Loucy (cell line): ENCODE measurements at regions not wholly inside any gene's neighbourhood (a gene's known extent, or its start where the extent isn't known, plus 50 kb on each side); places are given as distances from the start of the nearest gene placed in this dataset.

ENCODE experiments used
- H2AFZ ChIP-seq: fragments of 200-600 bp; sonication (generic); 2 replicates; pipeline ENCODE4 v1.6.0; 2016; ENCODE audit warnings: antibody characterized with exemption, mild to moderate bottlenecking, low read length, moderate library complexity
- H3F3A ChIP-seq: fragments of 200-600 bp; 2 replicates; pipeline ENCODE4 v1.6.0; 2016; ENCODE audit warnings: antibody characterized with exemption, low read depth, mild to moderate bottlenecking
- H3K27me3 ChIP-seq: fragments of 200-600 bp; sonication (generic); 2 replicates; pipeline ENCODE4 v1.6.1; 2014; ENCODE audit warnings: low read length, mild to moderate bottlenecking; ENCODE audit not compliant: insufficient read depth, poor library complexity, severe bottlenecking
- H3K36me3 ChIP-seq: fragments of 200-600 bp; sonication (generic); 2 replicates; pipeline ENCODE4 v1.6.1; 2016; ENCODE audit warnings: low read length; ENCODE audit not compliant: insufficient read depth
- H3K4me1 ChIP-seq: fragments of 200-600 bp; sonication (generic); 2 replicates; pipeline ENCODE4 v1.5.1; 2014; ENCODE audit warnings: low read length, mild to moderate bottlenecking; ENCODE audit not compliant: insufficient read depth, poor library complexity, severe bottlenecking
- H3K4me2 ChIP-seq: fragments of 200-600 bp; sonication (generic); 2 replicates; pipeline ENCODE4 v1.6.0; 2014; ENCODE audit warnings: antibody characterized with exemption, low read length, low read depth, mild to moderate bottlenecking; ENCODE audit not compliant: poor library complexity, severe bottlenecking
- H3K4me3 ChIP-seq: fragments of 200-600 bp; sonication (generic); 2 replicates; pipeline ENCODE4 v1.5.1; 2014; ENCODE audit warnings: low read length, mild to moderate bottlenecking, mixed read lengths; ENCODE audit not compliant: poor library complexity, severe bottlenecking
- H3K79me2 ChIP-seq: fragments of 200-600 bp; sonication (generic); 2 replicates; pipeline ENCODE4 v1.6.1; 2014; ENCODE audit warnings: low read length; ENCODE audit not compliant: insufficient read depth
- H3K9ac ChIP-seq: fragments of 200-600 bp; sonication (generic); 2 replicates; pipeline ENCODE4 v1.6.0; 2014; ENCODE audit warnings: mild to moderate bottlenecking, low read depth, low read length, moderate library complexity; ENCODE audit not compliant: poor library complexity, severe bottlenecking
- H3K9me2 ChIP-seq: fragments of 200-600 bp; sonication (generic); replicated peaks from 2 replicates; pipeline ENCODE4 v1.6.1; 2016; ENCODE audit warnings: low read depth, low read length, mixed read lengths
- H3K9me3 ChIP-seq: fragments of 200-600 bp; sonication (generic); 2 replicates; pipeline ENCODE4 v1.6.1; 2014; ENCODE audit warnings: mild to moderate bottlenecking, antibody characterized with exemption, low read length, low read depth; ENCODE audit not compliant: insufficient read depth
- H4K20me1 ChIP-seq: fragments of 200-600 bp; sonication (generic); 2 replicates; pipeline ENCODE4 v1.6.0; 2014; ENCODE audit warnings: antibody characterized with exemption, low read length, mild to moderate bottlenecking; ENCODE audit not compliant: insufficient read depth, poor library complexity, severe bottlenecking
- EZH2phosphoT487 ChIP-seq: fragments of 200-600 bp; IDR thresholded peaks from 2 replicates; pipeline ENCODE4 v1.6.1; 2018; ENCODE audit warnings: antibody characterized with exemption, mild to moderate bottlenecking, moderate library complexity, borderline replicate concordance
- TF ChIP-seq, protein P1 (sequence below): fragments of 200-600 bp; sonication (generic); conservative IDR thresholded peaks from 2 replicates; pipeline ENCODE4 v1.5.1; 2014; ENCODE audit warnings: mild to moderate bottlenecking, antibody characterized with exemption, low read length

DNA sequence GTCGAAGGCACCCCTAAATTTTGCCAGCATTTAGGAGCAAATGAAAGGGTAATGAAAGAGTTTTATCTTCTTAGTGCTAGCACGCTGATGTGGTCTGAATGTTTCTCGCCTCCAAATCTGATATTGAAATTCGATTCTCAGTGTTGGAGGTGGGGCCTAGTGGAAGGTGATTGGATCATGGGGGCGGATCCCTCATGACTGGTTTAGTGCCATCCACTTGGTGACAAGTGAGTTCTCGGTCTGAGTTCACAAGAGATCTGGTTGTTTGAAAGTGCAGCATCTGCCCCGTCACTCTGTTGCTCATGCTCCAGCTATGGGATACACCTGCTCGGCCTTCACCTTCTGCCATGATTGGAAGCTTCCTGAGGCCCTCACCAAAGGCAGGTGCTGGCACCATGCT lies 75.1 kb upstream of the ZBTB40 start:
- Histone ChIP-seq H4K20me1 (no peaks in the 10 kb centered on the region), H3K4me2 (no peak overlapping the region), H3K79me2 (no peaks in the 10 kb centered on the region), H3K4me1 (no peaks in the 10 kb centered on the region), H3K9me3 (no peaks in the 10 kb centered on the region), H3F3A (no peaks in the 10 kb centered on the region), H3K4me3 (no peak overlapping the region), H2AFZ (no peak overlapping the region), H3K9ac (no peak overlapping the region), H3K27me3 (peaks cover 7% of the 10 kb centered on the region), H3K9me2 (no peaks in the 10 kb centered on the region), H3K36me3 (no peaks in the 10 kb centered on the region)
- TF ChIP-seq, protein P1, sequence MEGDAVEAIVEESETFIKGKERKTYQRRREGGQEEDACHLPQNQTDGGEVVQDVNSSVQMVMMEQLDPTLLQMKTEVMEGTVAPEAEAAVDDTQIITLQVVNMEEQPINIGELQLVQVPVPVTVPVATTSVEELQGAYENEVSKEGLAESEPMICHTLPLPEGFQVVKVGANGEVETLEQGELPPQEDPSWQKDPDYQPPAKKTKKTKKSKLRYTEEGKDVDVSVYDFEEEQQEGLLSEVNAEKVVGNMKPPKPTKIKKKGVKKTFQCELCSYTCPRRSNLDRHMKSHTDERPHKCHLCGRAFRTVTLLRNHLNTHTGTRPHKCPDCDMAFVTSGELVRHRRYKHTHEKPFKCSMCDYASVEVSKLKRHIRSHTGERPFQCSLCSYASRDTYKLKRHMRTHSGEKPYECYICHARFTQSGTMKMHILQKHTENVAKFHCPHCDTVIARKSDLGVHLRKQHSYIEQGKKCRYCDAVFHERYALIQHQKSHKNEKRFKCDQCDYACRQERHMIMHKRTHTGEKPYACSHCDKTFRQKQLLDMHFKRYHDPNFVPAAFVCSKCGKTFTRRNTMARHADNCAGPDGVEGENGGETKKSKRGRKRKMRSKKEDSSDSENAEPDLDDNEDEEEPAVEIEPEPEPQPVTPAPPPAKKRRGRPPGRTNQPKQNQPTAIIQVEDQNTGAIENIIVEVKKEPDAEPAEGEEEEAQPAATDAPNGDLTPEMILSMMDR, result no peak
- no peak for TF ChIP-seq EZH2phosphoT487

DNA sequence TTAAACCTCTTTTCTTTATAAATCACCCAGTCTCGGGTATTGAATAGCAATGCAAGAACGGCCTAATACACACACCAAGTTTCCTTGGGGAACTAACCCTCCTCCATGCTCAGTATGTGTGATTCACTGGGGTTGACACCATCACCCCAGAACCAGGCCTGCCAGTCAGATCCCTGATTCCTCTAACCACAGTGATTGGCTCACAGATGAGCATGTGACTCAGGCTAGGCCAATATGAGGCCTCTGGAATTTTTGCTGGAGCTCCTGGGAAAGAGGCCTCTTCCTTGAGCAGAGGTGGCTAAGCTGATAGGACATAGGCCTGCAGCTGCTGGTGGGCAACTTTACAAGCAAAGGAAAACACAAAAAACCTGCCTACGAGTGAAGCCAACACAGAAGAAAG lies 74.7 kb upstream of the ZBTB40 start:
- Histone ChIP-seq H3K27me3 (peaks cover 7% of the 10 kb centered on the region), H3K4me3 (no peak overlapping the region), H3K4me1 (no peaks in the 10 kb centered on the region), H2AFZ (no peak overlapping the region), H3K9ac (no peak overlapping the region), H3F3A (no peaks in the 10 kb centered on the region), H3K9me2 (no peaks in the 10 kb centered on the region), H3K4me2 (no peak overlapping the region), H3K79me2 (no peaks in the 10 kb centered on the region), H4K20me1 (no peaks in the 10 kb centered on the region), H3K36me3 (no peaks in the 10 kb centered on the region), H3K9me3 (no peaks in the 10 kb centered on the region)
- no peak for TF ChIP-seq EZH2phosphoT487
- TF ChIP-seq, protein P1, result no peak

DNA sequence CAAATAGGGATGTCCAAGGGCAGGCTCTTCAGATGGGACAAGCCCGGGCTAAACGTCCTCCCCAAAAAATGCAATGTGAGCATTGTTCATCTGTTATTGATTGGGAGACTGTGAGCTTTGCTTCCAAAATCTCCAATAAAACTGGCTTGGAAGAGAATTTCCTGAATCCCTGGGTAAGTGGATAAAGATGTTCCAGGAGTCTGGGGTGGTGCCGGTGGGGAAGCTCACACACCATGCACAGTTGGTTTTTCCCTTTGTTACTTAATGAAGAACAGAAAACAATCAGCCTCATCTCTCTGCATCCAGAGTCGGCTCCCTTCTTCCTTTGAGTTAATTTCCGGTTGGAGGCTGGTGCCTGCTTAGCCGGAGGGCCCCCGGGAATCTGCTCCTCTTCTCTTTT lies 72.1 kb upstream of the ZBTB40 start:
- TF ChIP-seq, protein P1, result no peak
- no peak for TF ChIP-seq EZH2phosphoT487
- no peaks in the 10 kb centered on the region for H3K9me2 ChIP-seq
- H3K9ac ChIP-seq, result no peak overlapping the region
- H4K20me1 ChIP-seq, result no peaks in the 10 kb centered on the region
- peaks cover 12% of the 10 kb centered on the region for H3K27me3 ChIP-seq
- H3K79me2 ChIP-seq, result no peaks in the 10 kb centered on the region
- H3F3A ChIP-seq, result no peaks in the 10 kb centered on the region
- no peaks in the 10 kb centered on the region for H3K36me3 ChIP-seq
- no peak overlapping the region for H3K4me2 ChIP-seq
- no peaks in the 10 kb centered on the region for H3K9me3 ChIP-seq
- no peak overlapping the region for H3K4me3 ChIP-seq
- H3K4me1 ChIP-seq, result no peaks in the 10 kb centered on the region
- no peak overlapping the region for H2AFZ ChIP-seq
